ENCODE measurements at regions not wholly inside any gene's neighbourhood (a gene's known extent, or its start where the extent isn't known, plus 50 kb on each side); places are given as distances from the start of the nearest gene placed in this dataset.

DNA sequence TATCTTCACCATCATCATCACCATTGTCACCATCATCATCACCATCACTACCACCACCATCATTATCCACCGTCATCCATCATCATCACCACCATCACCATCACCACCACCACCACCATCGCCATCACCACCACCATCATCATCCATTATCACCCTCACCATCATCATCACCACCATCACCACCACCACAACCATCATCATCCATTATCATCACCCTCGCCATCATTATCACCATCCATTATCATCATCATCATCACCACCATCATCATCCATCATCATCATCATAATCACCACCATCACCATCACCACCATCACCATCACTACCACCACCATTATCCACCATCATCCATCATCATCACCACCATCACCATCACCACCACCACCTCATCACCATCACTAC is 95.6 kb downstream of the C16orf95 start:
- TF ChIP-seq, protein P1, sequence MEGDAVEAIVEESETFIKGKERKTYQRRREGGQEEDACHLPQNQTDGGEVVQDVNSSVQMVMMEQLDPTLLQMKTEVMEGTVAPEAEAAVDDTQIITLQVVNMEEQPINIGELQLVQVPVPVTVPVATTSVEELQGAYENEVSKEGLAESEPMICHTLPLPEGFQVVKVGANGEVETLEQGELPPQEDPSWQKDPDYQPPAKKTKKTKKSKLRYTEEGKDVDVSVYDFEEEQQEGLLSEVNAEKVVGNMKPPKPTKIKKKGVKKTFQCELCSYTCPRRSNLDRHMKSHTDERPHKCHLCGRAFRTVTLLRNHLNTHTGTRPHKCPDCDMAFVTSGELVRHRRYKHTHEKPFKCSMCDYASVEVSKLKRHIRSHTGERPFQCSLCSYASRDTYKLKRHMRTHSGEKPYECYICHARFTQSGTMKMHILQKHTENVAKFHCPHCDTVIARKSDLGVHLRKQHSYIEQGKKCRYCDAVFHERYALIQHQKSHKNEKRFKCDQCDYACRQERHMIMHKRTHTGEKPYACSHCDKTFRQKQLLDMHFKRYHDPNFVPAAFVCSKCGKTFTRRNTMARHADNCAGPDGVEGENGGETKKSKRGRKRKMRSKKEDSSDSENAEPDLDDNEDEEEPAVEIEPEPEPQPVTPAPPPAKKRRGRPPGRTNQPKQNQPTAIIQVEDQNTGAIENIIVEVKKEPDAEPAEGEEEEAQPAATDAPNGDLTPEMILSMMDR (IDR thresholded peaks at IDR 0.05), result no peak
- no peak for TF ChIP-seq POLR2A (IDR thresholded peaks at IDR 0.05)
